Right lobe of liver (tissue), 6 donors: ENCODE measurements at regions not wholly inside any gene's neighbourhood (a gene's known extent, or its start where the extent isn't known, plus 50 kb on each side); places are given as distances from the start of the nearest gene placed in this dataset.
A peak's percentile ranks its signal among the peaks of the same experiment; 100 is the strongest.

ENCODE experiments used
- ATAC-seq, 4 donors: fragments of 200-7000 bp; cut with Tn5 transposase; one replicate each; pipeline ENCODE4 v1.9.1; 2020; ENCODE audit warnings: mild to moderate bottlenecking in 4 of 4, moderate library complexity in 4 of 4
- DNase-seq, 3 donors: peaks; one replicate each; pipeline ENCODE4 v3.0.0-alpha.2; 2020
- H3K27ac ChIP-seq, 3 donors: fragments of 200-600 bp; one replicate each; pipeline ENCODE4 v1.8.0; 2022
- H3K27me3 ChIP-seq, 2 donors: fragments of 200-600 bp; one replicate each; pipeline ENCODE4 v1.8.0; 2022
- H3K36me3 ChIP-seq, 4 donors: fragments of 200-600 bp; sonication (generic) in 1 of 4; one replicate each; pipeline versions ENCODE4 v1.5.1 to v1.8.0; 2017 to 2022; ENCODE audit warnings: control low read depth in 1 of 4
- H3K4me1 ChIP-seq, 4 donors: fragments of 200-600 bp; sonication (generic) in 1 of 4; one replicate each; pipeline versions ENCODE4 v1.5.1 to v1.8.0; 2017 to 2022; ENCODE audit warnings: control low read depth in 1 of 4
- H3K4me3 ChIP-seq, 3 donors: fragments of 200-600 bp; one replicate each; pipeline ENCODE4 v1.8.0; 2022
- H3K9me3 ChIP-seq, 4 donors: fragments of 200-600 bp; sonication (generic) in 1 of 4; one replicate each; pipeline versions ENCODE4 v1.5.1 to v1.8.0; 2017 to 2022; ENCODE audit warnings: control low read depth in 1 of 4
- POLR2A ChIP-seq: fragments of 450-650 bp; IDR thresholded peaks from one replicate; pipeline ENCODE4 v1.6.1; 2017; ENCODE audit warnings: antibody characterized with exemption, mild to moderate bottlenecking
- WGBS: methylation state at CpG from one replicate; pipeline ENCODE4 v1.1.6; 2018; ENCODE audit warnings: low coverage, low lambda C conversion rate; ENCODE audit not compliant: insufficient coverage; ENCODE audit errors: missing lambda C conversion rate; 5-methylcytosine and 5-hydroxymethylcytosine counted together
- intact Hi-C, 2 donors: fragments of 100-400 bp; cut with DNase I; formaldehyde crosslinking; loops; one replicate each; pipeline versions ENCODE4 v1.11.2 to v1.14.1; 2022
- TF ChIP-seq, protein P1 (sequence below), 4 donors: fragments of 200-600 bp in 3 of 4; fragments of 450-650 bp in 1 of 4; IDR thresholded peaks; one replicate each; pipeline versions ENCODE4 v1.5.1 to v1.8.0; 2016 to 2022; ENCODE audit warnings: antibody characterized with exemption in 4 of 4, mild to moderate bottlenecking in 2 of 4
- donor health status: DM: no; HTN: yes; CAD: no.
- donor health status: DM: no; HTN: no; CAD: no.
- donor health status: DM: no; HTN: no; CAD: no.
- donor health status: DM: no; HTN: yes; CAD: no.
- donor health status: DM: no; HTN: yes; CAD: no.

DNA sequence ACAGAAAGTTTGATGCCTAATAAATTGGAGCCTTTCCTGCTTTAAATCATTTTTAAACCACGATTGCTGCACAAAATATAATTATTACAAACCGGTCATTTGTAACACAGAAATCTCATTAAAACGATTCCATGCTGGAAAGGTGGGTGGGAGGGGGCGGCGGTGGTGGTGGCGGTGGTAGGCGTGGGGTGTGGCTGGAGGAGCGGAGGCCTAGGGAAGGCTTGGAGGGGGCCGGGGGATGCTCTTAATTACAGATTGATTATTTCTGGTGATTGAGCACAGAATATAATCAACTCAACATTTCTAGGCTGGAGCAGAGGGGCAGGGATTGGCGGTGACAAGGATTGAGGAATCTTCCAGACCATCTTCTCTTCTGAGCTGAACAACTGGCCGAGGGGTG is 157.5 kb downstream of the TRIM29 start:
- ATAC-seq (no peak), DNase-seq (no peak)
- Histone ChIP-seq H3K36me3 (no peaks in the 10 kb centered on the region), H3K4me1 (no peaks in the 10 kb centered on the region), H3K9me3 (no peaks in the 10 kb centered on the region), H3K27me3 (no peaks in the 10 kb centered on the region), H3K4me3 (no peak overlapping the region), H3K27ac (no peak overlapping the region)
- intact Hi-C loops: no loop called here
- TF ChIP-seq POLR2A: no peak
- TF ChIP-seq, protein P1, sequence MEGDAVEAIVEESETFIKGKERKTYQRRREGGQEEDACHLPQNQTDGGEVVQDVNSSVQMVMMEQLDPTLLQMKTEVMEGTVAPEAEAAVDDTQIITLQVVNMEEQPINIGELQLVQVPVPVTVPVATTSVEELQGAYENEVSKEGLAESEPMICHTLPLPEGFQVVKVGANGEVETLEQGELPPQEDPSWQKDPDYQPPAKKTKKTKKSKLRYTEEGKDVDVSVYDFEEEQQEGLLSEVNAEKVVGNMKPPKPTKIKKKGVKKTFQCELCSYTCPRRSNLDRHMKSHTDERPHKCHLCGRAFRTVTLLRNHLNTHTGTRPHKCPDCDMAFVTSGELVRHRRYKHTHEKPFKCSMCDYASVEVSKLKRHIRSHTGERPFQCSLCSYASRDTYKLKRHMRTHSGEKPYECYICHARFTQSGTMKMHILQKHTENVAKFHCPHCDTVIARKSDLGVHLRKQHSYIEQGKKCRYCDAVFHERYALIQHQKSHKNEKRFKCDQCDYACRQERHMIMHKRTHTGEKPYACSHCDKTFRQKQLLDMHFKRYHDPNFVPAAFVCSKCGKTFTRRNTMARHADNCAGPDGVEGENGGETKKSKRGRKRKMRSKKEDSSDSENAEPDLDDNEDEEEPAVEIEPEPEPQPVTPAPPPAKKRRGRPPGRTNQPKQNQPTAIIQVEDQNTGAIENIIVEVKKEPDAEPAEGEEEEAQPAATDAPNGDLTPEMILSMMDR (IDR thresholded peaks at IDR 0.05): no peak
- 44% methylated on average over 10 of the region's 11 CpGs for WGBS

DNA sequence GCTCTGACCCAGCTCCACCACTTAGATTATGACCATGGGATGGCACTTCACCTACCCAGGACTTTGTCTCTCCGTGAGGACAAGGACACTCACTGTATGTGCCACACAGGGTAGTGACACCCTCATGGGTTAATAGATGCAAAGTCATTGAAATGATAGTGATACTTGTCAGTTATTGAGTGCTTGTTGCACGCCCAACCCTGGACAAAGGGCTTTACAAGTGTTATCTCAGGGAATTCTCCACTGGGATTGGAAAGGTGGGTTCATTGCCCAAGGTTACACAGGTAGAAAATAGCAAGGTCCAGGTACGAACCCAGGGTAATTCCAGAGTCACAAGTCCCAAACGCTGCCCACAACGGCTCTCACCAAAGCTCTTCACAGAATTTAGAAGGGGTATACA is 158.2 kb downstream of the TRIM29 start:
- Histone ChIP-seq H3K9me3 (no peaks in the 10 kb centered on the region), H3K27me3 (no peaks in the 10 kb centered on the region), H3K4me1 (no peaks in the 10 kb centered on the region), H3K4me3 (no peak overlapping the region), H3K36me3 (no peaks in the 10 kb centered on the region), H3K27ac (no peak overlapping the region)
- TF ChIP-seq POLR2A: no peak
- TF ChIP-seq, protein P1 (IDR thresholded peaks at IDR 0.05): no peak
- DNase-seq (no peak), ATAC-seq (no peak)
- 35% methylated on average over 2 of the region's 5 CpGs for WGBS
- intact Hi-C loops: no loop called here

DNA sequence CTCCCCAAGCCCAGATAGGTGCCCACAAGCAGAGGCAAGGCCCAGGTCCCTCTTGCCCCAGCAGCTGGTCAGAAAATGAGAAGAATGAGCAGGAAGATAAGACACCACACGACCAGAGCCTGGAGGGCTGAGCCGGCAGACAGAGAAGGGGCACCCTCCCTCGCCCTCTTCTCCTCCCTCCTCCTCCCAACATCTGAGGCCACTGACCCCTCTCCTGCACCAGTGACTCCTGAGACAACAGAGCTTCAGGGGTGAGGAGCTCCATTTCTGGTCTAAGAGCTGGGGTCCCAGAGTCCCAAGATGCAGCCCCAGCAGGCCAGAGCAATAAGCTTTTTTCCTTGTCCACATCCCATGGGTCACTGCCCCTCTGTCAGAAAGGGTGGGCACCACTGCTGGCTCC is 159.2 kb downstream of the TRIM29 start:
- TF ChIP-seq POLR2A: no peak
- TF ChIP-seq, protein P1 (IDR thresholded peaks at IDR 0.05): no peak
- H3K27ac ChIP-seq: no peak overlapping the region
- H3K4me1 ChIP-seq: no peaks in the 10 kb centered on the region
- no peak overlapping the region for H3K4me3 ChIP-seq
- DNase-seq (no peak), ATAC-seq (no peak)
- H3K27me3 ChIP-seq: no peaks in the 10 kb centered on the region
- no peaks in the 10 kb centered on the region for H3K36me3 ChIP-seq
- H3K9me3 ChIP-seq: no peaks in the 10 kb centered on the region
- 20% methylated on average over 1 of the region's 3 CpGs for WGBS
- intact Hi-C loops: no loop called here

DNA sequence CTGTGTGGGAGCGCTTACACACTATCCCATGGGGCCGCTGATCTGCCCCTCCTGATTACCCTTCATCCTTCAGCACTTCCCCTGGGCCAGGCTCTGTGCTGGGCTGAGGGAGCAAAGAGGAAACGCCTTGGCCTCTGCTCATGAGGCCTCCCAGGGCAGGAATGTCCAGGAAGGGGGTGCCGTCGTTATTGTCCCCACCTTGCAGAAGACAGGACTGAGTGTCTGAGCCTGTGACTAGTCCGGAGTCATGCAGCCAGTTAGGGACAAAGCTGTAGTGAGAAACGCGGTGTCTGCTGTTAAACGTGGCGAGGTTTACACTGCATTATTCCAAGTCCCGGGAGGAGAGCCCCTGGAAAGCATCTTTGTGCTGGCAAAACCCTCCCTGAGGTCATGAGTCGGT is 160.0 kb downstream of the TRIM29 start:
- no peaks in the 10 kb centered on the region for H3K4me1 ChIP-seq
- no peaks in the 10 kb centered on the region for H3K36me3 ChIP-seq
- no peaks in the 10 kb centered on the region for H3K9me3 ChIP-seq
- no peak for ATAC-seq
- no peak overlapping the region for H3K27ac ChIP-seq
- TF ChIP-seq, protein P1 (IDR thresholded peaks at IDR 0.05): no peak
- TF ChIP-seq POLR2A: no peak
- intact Hi-C loops: no loop called here
- DNase-seq: peak in 1 of 3 donors; percentile 18
- H3K27me3 ChIP-seq: no peaks in the 10 kb centered on the region
- H3K4me3 ChIP-seq: no peak overlapping the region
- 17% methylated on average over 4 of the region's 12 CpGs for WGBS

DNA sequence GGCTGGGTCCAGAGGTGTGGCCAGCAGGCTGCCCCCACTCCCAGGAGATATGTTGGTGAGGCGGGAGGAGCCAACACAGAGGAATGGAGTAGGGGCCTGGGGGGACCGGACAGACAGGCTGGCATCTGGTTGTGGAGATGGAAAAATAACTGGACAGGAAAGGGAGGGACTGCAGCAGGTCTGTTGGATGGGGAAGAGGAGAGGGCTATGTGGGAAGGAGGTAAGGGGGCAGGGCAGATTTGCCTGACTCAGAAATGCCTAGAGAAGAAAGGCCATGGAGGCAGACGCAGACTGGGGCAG is 160.4 kb downstream of the TRIM29 start:
- whole genome bisulfite sequencing: 85% methylated on average over 3 of the region's 3 CpGs

More for the DNA sequence above, 160.4 kb downstream of the TRIM29 start:
- Histone ChIP-seq H3K27me3 (no peaks in the 10 kb centered on the region), H3K36me3 (no peaks in the 10 kb centered on the region), H3K4me1 (no peaks in the 10 kb centered on the region), H3K4me3 (no peak overlapping the region), H3K9me3 (no peaks in the 10 kb centered on the region), H3K27ac (no peak overlapping the region)
- TF ChIP-seq POLR2A: no peak
- TF ChIP-seq, protein P1 (IDR thresholded peaks at IDR 0.05): no peak
- intact Hi-C loops: no loop called here
- DNase-seq (no peak), ATAC-seq (no peak)
